GM18502 (cell line): ENCODE measurements at regions not wholly inside any gene's neighbourhood (a gene's known extent, or its start where the extent isn't known, plus 50 kb on each side); places are given as distances from the start of the nearest gene placed in this dataset.
A peak's percentile ranks its signal among the peaks of the same experiment; 100 is the strongest.

Source experiments
- ATAC-seq: cut with Tn5 transposase; IDR thresholded peaks from one replicate; pipeline ENCODE4 v1.9.1; 2021; ENCODE audit warnings: mild to moderate bottlenecking; ENCODE audit not compliant: unreplicated experiment, poor library complexity

DNA sequence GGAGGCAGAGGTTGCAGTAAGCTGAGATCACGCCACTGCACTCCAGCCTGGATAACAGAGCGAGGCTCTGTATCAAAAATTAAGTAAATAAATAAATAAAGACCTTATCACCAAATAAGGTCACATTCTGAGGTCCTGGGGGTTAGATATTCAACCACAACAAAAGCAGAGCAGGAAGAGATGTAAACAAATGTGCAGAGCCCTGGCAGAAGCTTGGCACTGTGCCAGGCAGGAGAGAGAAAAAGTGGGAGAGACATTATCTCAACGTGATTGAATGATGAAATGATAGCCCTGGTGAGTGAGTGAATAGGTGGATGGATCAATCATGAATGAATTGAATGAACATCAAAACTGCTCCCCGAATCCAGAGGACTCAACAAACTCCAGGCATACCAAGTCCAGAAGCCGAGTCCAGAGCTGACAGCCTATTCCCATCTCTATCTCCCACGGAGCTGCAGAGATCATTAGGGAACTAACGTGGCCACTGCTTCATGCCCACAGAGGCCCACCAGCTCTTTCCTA is 150.7 kb downstream of the TOMM20 start:
- ATAC-seq: no peak

DNA sequence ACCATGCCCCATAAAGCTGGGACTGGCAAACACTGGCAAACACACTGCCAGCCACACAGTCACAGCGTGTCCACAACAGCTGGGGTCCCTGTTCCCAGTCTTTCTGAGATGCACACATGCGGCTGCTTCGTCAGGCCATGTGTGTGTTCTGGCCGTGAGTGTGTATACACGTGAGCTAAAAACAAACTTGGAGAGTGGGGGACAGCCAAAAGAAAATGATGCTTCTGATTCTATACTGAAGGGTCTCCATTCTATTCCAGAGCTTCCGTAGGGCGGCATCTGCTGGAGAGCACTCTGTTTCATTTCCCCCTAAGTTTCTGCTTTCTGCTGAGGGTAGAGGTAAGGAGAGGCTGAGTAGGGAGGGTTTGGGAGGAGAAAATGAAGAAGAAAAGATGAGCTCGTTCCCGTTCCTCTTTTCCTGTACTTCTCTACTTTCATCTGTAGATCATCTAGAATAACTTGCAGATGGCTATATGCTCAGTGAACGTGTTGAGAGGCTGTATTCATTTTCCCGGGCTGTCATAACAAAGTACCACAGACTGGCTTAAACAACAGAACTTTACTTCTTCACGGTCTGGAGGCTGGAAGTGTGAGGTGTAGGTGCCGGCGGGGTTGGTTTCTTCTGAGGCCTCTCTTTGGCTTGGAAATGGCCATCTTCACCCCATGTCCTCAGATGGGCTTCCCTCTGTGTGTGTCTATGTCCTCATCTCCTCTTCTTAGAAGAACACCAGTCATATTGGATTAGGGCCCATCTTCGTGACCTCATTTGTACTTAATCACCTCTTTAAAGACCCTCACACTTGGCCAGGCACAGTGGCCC is 151.6 kb downstream of the TOMM20 start:
- no peak for ATAC-seq

DNA sequence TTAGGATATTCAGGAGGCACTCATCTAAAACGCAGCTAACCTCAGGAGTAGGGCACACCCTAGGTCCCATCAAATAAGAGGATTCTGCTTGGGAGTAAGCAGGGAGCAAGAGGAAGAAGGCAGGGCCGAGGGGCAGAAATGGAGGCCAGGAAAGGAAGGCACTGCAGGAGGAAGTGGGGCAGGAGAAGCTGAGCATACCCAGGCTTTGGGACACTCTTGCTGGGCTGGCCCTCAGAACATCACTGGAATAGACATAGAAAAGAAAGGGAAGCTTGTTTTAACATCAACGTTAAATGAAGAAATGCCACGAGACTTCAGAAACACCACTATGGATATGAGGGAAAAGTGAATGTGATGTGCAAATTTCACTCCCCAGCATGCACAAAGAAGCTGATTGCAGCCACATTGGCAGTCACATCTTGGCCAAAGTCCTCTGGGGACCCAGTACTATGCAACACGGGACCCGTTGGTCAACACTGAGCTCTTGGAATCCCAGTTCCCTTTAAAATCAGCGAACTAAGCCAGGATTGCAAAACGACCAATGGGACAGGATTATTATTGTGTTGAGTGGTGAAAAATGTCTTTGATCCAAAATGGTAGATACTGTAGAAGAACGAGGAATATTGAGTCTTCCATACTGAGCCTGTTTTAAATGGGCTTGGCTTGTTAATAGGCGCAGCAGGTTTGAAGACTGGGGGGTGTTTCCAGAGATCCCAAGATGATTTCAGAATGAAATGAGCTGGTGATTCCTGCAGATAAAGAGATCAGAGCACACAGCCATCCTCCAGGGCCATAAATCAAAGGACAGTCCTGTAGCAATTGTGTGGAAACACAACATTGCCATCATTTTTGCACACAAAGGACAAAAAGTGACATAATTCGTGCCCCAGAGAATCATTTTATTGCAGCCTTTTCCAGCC is 152.4 kb downstream of the TOMM20 start:
- ATAC-seq: no peak

DNA sequence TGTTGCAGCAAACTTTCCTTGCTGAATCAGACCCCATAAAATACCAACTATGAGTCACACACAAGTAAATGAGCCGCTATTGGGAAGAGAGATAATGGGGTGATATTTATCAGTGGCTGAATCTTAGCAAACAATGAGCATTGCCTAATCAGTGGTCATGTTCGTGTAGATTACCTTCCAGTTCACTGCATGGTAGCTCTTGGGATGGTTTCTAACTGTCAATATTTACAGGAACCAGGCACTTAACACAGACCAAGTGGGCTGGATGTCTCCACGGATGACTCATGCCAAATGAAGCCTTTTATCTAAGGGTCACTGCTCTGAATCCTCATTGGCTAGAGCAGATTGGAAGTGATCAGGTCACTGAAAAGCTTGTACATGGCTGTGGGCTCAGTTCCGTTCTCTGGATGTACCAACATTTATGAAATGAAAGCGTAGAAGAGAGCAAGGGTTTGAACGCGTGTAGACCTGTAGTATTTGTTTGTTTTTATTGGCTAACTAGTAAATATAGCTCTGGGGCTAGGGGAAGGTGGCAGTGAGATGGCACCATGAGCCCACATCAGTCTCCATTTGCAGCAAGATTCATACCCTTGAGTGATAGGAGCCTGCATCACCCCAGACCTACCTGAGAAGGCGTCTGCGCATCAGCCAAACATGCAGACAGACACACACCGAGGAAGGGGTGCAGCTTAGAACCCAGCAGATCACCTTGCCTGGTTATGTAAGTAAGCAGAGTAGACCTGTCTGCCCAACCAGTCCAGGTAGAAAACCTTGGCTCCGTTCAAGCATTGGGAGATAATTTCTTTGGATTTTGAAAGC is 153.3 kb downstream of the TOMM20 start:
- no peak for ATAC-seq

DNA sequence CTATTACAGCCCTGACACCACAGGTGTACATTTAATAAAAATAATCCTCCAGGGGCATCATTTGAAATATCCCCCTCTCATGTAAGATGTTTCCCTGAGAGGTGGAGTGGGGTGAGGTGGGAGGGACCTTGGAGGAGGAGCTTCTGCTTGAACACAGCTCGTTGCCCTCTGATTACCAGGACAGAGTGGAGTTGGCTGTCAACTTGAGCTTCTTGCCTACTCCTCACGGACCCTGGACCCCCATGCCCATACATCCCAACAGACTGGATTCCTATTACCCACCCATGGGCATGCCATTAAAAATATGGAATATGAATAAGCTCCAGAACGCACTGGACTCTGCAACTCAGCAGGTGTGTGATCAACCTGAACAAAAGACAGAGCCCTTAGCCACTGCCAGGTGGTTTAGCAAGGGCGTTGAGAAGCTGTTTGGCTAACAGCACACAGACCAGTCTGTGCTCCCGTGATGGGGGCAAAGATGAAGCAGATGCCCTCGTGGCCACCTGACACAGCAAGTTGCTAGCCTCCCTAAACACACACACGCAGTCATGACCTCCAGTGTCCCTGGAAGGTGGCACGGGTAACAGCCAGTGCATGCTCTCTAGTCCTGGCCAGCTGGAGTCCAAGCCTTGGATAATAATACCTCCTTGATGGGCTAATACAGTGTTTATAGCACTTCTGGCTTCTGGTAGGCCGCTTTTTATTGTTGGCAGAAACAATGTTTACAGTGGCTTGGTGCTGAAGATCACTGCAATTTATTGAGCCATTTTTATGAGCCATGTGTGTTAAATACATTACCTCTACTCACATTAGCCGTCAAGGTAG is 155.0 kb downstream of the TOMM20 start:
- ATAC-seq: no peak

DNA sequence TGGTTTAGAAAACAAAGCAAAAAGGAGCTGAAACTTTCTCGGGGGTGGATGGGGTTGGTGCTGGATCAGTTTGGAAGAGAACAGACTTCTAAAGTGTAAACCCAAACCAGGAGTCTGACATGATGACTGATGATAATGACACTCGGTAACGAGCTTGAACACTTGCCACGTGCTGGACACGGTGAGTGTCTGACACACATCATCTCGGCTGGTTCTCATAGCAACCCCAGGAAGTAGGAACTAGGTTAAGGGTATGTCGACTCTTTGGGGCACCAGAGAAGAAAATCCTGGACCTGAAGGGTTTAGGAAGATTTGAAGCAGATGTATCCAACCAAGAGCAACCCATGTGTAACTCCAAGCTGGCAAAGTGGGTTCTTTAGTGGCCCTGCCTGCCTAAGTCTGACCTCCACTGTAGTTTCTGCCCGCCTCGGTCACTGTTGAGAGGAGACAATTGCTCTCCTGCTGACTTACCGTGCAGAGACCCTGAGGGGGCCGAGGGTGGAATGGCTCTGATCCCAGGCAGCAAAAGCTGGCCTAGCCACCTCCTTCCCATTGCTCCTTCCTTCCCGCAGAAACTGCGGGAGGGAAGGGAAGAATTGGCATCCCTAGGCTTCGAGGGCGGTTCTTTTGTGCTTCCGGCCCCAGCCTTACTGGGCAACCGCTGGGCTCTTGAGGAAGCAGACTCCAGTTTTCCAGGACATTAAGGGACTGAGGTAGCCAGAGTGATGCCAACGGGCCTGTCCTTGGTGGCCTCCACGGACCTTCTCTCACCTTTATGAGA is 156.0 kb downstream of the TOMM20 start:
- ATAC-seq: no peak

DNA sequence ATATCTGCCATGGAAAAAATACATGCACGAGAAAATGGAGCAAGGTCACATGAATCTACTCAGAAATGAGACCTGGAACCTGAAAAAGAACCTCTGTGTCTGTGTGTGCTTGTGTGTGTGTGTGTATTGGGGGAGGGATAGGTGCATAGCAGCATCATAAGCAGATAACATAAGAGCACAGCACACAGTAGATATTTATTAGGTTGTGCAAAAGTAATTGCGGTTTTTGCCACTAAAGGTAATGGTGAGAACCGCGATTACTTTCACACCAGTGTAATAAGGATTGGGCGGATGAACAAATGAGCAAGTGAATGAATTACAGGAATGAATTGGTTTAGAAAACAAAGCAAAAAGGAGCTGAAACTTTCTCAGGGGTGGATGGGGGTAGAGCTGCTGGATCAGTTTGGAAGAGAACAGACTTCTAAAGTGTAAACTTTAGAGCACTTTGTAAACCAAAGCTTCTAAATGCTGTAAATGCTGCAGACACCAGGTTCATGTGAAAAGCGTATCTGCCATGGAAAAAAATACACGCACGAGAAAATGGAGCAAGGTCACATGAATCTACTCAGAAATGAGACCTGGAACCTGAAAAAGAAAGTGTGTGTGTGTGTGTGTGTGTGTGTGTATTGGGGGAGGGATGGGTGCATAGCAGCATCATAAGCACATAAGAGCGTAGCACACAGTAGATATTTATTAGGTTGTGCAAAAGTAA is 156.9 kb downstream of the TOMM20 start:
- peak; percentile 39 for ATAC-seq

DNA sequence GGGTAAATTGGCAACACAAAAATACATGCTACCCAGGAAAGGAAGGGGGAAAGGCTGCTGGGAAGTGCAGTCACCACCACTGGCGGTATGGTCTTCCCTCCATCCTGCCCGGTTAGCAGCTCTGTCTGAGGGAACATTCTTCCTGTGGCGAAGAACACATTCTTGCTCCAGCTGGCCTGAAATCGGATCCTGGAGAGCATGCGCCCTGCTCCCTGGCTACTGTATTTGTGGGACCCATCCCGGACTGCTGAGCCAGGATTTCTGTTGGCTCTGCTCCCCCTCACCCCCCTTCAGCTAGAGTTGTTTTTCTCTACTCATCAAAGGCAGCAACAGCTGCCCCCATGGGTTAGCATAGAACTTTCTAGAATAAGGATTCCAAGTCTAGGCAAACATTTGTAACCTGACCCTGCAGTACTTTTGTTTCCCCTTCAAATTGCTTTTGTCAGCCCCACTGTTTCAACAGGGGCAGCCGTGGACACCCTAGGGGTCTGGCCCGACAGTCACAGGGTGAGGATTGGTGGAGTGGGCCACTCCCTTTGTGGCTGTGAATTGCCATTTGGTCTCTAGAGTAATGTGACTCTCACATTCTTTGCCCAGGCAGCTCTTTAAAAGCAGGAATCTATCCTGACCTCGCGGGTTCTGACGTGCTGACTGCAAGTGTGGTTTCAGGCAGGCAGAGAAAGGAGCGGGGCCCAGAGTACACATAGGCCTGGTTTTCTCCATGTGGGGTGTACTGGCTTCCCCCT is 157.7 kb downstream of the TOMM20 start:
- ATAC-seq: peak; percentile 36

DNA sequence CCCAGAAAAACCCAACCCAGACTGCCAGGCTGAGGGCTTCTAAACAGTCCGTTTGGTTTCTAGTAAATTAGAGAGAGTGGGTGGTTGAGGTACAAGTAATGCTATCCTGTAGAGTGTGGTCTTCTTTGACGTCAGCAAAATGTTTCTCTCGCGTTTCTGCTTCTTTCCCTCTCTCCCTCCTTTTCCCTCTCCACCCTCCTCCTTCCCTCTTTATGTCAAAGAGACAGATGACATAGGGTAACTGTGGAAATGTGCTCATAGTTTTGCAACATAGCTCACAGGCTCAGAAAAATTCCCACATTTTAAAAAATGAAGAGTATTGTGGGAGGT is 158.3 kb downstream of the TOMM20 start:
- ATAC-seq: no peak

DNA sequence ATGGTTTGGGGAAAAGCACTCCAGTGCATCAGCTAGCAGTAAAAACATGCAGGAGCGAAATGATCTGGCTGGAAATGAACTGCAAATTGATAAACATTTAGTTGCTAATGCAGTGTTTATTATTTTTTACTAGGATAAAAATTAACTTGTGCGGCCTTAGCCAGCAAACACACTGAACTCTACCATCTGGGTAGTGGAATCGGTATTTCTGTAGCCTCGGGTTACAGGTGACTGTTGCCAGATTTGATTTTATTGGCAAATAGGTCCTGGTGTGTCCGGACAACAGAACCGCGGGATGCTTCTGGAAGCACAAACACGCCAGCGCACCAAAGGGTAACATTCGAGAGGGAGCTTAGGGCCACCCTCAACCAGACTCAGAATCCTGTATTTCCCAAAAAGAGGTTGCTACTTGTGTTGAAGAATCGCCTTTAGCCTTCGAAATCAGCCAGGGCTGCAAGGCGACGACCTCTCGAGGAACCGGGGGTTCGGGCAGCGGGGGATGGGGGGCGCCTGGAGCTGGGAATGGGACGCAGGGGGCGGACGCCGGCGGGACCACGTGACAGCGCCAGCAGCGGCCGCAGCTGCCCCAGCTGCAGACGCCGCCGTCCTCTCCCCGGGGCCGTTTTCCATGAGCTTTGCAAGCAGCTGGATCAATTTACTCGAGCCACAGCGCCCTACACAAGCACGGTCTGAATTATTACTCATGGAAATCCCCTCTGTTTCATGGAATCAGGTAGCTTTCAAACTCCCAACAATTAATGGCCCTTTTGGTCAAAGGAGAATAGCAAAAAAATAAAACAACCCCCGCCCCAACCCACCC is 158.8 kb downstream of the TOMM20 start:
- ATAC-seq: no peak

DNA sequence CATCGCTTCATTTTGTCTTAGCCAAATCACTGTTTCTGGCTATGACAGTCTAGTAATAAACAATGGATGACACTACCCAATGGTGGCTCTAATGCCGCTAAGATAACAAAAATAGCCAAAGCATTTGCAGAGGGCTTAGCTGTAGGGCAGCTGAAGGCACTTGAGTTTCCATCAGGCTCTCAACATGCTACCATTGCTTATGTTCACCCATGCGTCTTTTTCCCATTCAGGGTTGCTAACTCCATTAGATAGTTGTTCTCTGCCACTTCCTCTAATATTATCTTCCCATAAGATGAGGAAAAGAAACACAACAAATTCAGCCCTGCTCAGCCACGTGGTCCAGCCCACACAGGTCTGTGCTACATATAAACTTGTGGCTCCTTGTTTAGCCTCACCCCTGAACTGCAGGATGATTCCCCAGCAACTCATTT is 159.6 kb downstream of the TOMM20 start:
- ATAC-seq: no peak

DNA sequence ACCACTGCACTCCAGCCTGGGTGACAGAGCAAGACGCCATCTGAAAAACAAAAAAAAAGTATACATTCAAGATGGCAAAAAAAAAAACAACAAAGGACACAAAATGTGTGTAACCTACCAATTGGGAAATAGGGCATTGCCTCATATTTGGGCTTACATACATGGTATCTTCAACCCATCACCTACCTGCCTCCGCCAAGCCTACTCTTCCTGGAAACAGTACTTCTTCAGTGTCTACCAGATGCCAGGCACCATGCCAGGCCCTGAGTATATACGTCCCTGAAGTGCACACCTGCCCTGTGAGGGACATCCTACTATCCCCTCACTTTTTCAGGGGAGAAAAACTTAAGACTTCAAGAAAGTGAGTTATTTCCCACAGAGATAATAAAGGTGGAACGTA is 160.2 kb downstream of the TOMM20 start:
- no peak for ATAC-seq

DNA sequence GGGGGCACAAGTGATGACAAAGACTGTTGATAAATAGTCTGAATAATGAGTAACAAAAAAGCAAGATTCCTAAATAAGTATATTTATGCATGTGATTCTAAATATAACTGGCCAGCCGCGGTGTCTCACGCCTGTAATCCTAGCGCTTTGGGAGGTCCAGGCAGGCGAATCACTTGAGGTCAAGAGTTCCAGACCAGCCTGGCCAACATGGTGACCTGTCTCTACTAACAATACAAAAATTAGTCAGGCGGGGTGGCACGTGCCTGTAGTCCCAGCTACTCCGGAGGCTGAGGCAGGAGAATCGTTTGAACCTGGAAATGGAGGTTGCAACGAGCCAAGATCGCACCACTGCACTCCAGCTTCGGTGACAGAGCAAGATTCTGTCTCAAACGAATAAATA is 161.5 kb downstream of the TOMM20 start:
- ATAC-seq: no peak

DNA sequence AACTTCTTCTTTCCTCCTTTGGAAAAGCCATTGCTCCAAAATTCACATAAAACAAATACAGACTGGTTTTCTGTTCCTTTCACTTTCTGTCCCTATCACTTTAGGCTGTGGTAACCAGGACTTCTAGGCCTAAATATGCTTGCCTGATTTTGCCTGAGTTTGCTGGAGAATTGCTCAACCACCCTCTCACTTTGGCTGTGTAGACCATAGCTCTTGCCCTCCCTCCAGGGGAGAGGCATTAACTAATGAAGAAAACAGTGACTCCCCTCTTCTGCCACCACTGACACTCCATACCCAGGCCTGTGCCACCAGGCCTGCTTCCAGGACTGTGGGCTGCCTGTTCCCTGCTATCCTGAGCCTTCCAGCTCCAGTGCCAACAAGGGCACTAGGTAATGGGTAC is 163.5 kb downstream of the TOMM20 start:
- ATAC-seq: no peak

DNA sequence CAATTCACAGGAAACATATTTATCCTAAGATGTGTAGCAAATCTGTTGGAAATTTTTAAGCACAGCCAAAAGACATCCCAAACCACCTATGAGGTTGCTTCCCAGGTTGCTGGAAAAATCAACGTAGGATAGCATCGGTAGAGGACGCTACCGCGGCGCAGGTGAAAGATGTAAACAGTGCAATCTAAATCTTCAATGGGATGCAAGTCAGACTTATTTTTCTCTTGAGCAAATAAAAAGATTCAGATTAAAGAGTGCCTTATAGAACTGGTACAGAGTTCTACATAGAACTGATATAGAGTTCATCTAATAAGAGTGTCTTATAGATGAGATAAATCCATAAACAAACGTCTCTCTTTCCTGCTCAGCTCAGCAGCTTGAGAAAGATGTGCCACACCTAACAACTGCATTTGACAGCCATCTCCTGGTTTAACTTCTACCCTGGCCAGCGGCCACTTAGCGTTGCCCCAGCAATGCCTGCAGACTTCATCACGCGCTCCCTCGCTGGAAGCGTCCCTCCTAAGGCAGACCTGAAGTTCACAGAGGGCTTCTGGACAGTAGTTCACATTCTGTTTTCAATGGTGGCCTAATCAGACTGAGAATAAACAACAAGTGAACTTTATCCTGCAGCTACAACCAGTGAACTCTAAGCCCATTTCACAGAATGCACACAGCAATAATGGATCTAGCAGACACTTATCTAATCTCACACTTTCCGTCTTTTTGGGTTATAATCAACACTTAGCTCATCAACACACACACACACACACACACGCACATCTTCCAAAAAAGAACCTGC is 164.5 kb downstream of the TOMM20 start:
- no peak for ATAC-seq
